ENCODE measurements at regions not wholly inside any gene's neighbourhood (a gene's known extent, or its start where the extent isn't known, plus 50 kb on each side); places are given as distances from the start of the nearest gene placed in this dataset.
"Not testable (repeated sequence)": the region's sequence is repeated elsewhere in the genome, so short reads cannot be mapped to it uniquely, and the experiment has no call there.

DNA sequence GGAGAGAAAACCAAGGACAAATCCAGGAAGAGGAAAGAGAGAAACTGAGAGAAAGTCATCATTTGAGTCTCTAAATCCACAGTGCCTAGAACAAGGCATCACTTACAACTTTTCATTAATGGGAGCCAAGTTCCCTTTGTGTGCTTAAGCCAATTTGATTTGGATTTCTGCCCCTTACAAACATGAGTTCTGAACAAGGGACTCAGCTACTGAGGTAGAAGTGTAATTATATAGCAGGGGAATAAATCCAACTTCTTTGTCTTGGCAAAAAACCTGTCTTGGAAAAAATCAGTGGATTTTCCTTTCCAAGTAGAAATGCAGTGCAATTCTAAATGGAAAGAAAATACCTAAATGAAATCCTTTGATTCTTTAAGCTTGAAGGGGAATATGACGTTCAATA is 307.2 kb upstream of the CNTN3 start:
- DNase-seq (ENCODE audit: low read depth), result no peak

DNA sequence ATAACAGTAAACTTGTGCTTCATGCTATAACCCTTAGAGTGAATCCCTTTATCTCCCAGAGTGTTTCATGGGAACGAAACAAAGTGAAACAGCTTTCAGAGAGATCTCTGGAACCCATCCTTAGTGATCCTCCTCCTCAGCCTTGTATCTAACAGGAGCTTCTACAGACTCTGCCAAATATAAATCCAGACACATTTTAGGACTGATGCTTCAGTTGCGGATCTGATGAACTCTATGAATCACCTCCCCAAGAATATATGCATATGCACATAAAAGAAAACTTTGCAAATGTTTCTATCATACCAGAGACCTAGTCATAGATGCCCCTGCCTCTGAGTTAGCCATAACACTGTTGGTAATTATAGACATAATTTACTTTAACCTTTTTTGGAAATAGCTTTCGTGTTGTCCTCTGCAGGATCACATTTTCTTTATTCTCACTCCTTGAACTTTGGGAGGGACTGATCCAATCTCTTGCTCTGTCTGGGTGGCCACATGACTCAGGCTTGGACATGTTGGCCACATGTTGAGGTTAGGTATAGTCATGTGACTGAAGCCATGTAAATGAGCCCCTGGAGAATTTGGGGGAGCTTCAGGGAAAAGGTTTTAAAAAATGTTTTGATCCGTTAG is 306.4 kb upstream of the CNTN3 start:
- no peak for DNase-seq (ENCODE audit: low read depth)

DNA sequence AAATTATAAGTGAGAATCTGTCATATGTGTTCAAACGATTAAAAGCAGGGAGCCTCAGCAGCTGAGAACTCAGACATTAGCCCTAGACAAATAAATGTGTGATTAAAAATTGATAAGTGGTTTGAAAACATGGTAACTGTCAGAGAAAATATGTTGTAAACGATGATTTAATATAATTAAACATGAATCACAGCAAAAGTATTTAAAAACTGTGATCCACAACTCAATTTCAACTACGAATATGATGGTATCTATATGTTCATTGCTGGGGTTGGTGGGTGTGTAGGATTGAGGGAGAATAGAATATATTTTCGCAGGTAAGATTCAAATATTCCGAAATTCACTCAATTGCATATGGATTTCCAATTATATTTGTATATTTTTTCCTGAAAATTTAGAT is 302.2 kb upstream of the CNTN3 start:
- DNase-seq (ENCODE audit: low read depth), result no peak

DNA sequence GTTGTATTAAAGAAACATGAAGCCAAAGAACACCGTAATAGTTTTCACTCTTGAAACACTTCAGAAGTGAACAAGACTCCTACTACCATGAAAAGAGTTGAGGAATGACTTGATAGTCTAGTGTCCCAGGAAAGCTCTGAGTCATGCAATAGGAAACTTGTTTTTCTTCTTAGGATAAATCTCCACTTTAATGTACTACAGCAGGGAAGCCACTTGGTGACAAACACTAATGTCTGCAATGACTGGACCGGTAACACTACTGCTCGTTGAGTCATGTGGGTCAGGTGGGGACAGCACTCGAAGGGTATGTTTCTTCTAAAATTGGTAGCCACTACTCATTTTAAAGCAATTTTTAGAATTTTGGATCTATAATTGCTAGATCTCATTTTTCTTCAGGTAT is 291.7 kb upstream of the CNTN3 start:
- no peak for DNase-seq (ENCODE audit: low read depth)

GRCh38 chr3:74905478-74905877 is 291.0 kb upstream of the CNTN3 start:
- DNase-seq (ENCODE audit: low read depth), result no peak

GRCh38 chr3:74904646-74905045 is 290.2 kb upstream of the CNTN3 start:
- no peak for DNase-seq (ENCODE audit: low read depth)

GRCh38 chr3:74899796-74900516 is 285.5 kb upstream of the CNTN3 start:
- DNase-seq (ENCODE audit: low read depth), result not testable (repeated sequence)

DNA sequence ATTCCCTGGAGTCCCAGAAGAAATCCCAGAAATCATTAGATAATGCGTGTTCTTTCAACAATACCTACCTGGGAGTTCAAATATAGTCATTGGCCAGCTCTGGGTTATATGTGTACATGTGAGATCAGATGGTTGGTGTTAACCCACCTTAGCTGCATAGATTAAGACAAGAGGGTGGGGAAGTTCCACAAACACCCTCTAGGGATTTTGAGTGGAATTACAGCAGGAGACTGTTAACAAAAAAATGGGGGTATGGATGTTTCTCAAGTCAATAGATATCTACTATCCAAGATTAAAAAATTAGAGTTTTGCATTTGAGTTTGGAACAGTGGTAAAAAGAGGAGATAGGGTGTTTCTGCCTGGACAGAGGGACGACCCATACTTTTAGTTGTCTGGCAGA is 282.5 kb upstream of the CNTN3 start:
- DNase-seq (ENCODE audit: low read depth), result no peak

DNA sequence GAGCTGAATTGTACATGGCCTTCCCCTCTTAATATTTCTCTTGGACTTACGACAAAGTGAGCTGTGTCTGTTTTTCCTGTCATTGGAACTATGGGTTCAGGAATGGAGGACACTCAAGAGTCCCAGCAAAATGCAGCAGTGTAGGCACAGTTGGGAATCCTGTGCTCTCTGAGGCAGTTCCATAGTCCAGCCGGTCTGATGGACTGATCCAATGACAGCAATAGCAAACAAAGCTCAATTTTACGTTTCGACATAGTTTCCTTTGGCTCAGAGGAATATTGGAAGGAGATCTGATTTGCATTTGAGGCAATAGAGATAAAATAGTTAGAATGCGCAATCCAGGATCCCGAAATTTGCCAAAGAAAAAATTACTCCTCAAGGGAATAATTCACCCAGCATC is 276.9 kb upstream of the CNTN3 start:
- no peak for DNase-seq (ENCODE audit: low read depth)

GRCh38 chr3:74883690-74884089 is 269.2 kb upstream of the CNTN3 start:
- no peak for DNase-seq (ENCODE audit: low read depth)

DNA sequence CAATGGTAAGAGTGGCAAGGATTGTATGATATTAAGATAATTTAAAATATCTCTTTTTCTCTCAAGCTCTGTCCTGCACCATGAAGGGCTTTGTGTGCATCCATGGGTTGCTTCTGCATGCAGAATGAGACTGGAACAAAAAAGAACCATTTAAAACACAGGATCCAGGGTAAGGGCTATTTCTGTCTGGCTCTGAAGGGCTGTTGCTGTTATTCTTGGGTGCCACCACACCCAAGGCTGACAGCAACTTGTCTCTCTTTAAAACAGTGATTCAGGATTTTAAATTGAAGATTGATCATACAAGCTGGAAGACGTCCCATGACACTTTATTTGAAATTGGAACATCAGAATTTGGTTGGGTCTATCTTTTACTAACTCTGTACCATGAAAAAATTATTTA is 268.8 kb upstream of the CNTN3 start:
- no peak for DNase-seq (ENCODE audit: low read depth)

- no peak for DNase-seq (ENCODE audit: low read depth)
These were observed 265.8 kb upstream of the CNTN3 start for GRCh38 chr3:74880237-74880636.

DNA sequence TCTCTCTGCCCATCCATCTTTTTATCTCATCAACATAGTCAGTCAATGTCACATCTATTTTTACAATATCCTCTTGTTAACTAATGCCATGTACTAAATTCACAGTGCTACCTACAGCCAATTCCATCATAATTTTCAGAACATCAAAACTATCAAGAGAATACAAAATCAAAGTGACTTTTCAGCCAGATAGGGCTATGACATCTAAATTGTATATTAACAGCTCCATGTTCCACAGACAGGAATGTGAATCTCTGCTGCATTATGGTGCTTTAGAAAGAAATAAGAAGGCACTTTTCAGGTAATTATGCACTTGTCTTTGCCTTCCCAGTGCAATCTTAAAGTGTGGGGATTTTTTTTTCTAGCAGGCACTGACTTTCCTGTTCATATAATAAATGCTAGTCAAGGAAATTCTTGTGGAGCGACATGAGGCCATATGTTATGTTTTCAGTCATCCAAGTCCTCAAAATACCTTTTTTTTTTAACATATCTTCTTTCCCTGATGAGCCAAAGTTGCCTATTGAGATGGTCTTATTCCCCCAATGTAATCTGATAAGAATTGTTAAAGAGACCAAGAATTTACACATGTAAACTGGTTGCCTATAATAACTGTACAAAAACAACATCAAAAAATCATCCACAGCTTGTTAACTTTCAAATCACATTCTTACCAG is 252.0 kb upstream of the CNTN3 start:
- no peak for DNase-seq (ENCODE audit: low read depth)

GRCh38 chr3:74862476-74862875 is 248.0 kb upstream of the CNTN3 start:
- no peak for DNase-seq (ENCODE audit: low read depth)

DNA sequence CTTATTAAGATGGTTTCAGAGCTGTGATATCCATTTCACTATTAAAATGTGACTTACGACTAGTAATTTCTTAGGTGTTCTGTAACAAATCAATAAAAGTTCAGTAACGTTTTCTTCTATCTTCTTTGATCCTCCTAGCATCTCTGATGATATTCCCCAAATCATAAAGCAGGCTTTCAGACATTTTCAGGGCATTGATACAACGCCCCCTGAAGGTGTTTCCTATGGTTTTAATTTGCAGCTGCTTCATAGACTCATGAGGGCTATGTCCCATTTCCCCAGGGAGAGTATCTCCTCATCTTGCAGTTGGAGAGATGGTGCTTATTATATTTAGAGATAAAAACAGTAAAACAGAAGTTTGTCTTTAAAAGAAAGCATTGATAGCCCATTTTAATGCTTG is 246.8 kb upstream of the CNTN3 start:
- no peak for DNase-seq (ENCODE audit: low read depth)

- DNase-seq (ENCODE audit: low read depth), result no peak
These were observed 243.6 kb upstream of the CNTN3 start for GRCh38 chr3:74858086-74858485.

DNA sequence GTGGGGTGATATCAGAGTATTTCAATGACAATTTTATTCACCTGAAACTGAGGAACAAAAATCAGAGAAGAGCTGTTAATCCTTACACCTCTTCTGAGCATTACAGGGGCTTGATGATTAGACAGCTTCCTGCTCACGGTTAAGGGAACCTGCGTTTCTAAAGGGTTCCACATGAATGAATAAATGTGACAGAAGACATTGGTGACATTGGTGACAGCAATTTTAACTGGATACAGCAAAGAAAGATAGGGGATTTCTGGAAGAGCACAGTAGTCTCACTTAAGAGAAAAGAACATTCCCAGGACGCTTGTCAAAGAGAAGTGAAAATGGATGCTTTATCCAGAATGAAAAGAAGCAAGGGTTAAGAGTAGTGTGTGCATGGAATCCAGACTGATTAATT is 235.9 kb upstream of the CNTN3 start:
- no peak for DNase-seq (ENCODE audit: low read depth)

DNA sequence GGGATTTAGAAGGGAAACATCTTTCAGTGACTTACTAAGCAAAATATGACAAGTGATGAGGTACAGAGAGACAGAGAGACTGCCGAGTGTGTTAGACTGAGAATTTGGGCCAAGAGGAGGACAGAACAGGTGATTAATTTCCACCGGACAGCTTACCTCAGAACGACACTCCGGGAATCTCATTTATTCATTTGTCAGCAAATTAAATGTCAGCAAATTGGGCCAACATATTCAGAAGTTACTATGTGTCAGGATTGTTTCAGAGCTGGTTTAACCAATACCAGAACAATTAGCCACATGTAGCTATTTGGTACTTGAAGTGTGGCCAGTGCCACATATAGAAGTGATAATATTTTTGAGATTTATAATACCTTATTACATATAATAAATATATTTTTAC is 232.6 kb upstream of the CNTN3 start:
- DNase-seq (ENCODE audit: low read depth), result no peak

DNA sequence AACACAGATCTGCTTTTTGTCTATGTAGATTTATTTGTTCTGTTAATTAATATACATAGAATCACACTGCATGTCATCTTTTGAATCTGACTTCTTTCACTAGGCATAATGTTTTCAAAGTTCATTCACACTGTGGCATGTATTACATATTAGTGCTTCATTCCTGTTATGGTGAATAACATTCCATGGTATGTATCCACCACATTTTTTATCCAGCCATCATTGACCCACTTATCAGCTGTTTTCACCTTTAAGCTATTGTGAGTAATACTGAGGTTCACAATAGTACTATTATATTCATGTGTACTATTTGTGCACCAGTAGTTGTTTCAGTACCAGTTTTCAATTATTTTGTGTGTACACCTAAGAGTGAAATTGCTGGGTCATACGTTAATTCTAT is 230.6 kb upstream of the CNTN3 start:
- no peak for DNase-seq (ENCODE audit: low read depth)

DNA sequence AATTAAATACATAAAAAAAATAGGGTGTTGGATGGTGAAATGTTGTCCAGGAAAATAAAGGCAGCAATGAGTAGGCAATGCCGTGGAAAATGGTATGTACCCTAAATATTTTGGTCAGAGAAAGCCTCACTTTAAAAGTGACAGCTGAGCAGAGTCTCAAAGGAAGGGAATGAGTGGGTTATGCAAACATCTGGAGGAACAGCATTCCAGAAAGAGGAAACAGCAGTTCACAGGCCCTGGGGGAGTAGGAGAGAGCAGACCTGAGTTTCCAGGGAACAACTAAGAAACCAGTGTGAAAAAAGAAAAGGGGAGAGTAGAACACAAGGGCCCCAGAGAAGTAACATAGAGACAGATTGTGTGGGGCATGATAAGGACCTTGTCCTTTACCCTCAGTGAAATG is 230.0 kb upstream of the CNTN3 start:
- no peak for DNase-seq (ENCODE audit: low read depth)

DNA sequence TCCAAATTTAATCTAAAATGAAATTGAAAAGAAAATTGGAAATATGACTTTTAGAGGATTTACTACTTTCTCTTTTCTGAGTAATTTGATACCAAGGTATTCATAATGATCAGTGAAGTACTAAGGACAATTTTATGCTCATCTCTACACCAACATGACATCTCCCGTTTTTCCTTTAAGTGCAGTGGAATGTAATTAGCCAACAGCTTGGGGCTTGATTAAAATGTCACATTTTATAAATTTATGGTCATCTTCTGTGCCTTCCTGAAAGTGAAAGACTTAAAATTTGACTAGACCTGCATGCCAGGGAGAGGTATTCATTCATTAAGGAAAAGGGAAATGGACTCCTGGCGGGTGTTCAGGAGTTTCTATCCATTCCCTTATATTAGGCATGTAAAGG is 228.2 kb upstream of the CNTN3 start:
- no peak for DNase-seq (ENCODE audit: low read depth)

DNA sequence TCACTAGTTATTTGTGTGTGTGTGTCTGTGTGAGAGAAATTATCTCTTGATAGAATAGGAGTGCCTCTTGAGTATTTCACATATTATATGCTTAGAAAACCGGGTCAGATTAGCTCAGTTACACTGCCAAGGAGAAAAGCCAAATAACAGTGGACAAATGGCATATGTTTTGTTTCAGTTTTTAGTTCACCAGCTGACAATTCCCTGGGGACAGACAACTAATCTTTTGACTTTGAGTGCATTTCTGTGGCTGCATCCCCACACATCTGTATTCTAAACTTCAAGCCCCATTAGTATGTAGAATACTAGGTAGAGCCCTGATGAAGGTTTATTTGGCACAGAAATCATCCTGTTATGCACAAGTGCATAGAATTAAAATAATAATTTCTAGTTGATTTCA is 227.7 kb upstream of the CNTN3 start:
- no peak for DNase-seq (ENCODE audit: low read depth)

GRCh38 chr3:74839566-74839965 is 225.1 kb upstream of the CNTN3 start:
- DNase-seq (ENCODE audit: low read depth), result no peak

Measured in RPMI7951 (cell line).